Liver (tissue), 3 donors: ENCODE measurements at regions not wholly inside any gene's neighbourhood (a gene's known extent, or its start where the extent isn't known, plus 50 kb on each side); places are given as distances from the start of the nearest gene placed in this dataset.

Experiments used
- HNF4A ChIP-seq, 2 donors: conservative IDR thresholded peaks; 2 replicates each; pipeline ENCODE4 v1.6.1; 2016; ENCODE audit warnings: antibody characterized with exemption in 2 of 2, mild to moderate bottlenecking in 2 of 2
- JUND ChIP-seq, 2 donors: IDR thresholded peaks; 2 replicates each; pipeline ENCODE4 v1.6.1; 2016; ENCODE audit warnings: antibody characterized with exemption in 2 of 2
- NR2F2 ChIP-seq: IDR thresholded peaks from 2 replicates; pipeline ENCODE4 v1.6.1; 2016; ENCODE audit warnings: antibody characterized with exemption
- SP1 ChIP-seq: IDR thresholded peaks from 2 replicates; pipeline ENCODE4 v1.6.1; 2018; ENCODE audit warnings: antibody characterized with exemption, mild to moderate bottlenecking
- YY1 ChIP-seq: IDR thresholded peaks from 2 replicates; pipeline ENCODE4 v1.6.1; 2016; ENCODE audit warnings: antibody characterized with exemption, mild to moderate bottlenecking
- TF ChIP-seq, protein P1 (sequence below): fragments of 150-350 bp; IDR thresholded peaks from 2 replicates; pipeline ENCODE4 v1.5.1; 2017; ENCODE audit warnings: improper control_type of control experiment, low read depth, low read length; ENCODE audit not compliant: missing input control
- TF ChIP-seq, protein P2 (sequence below): IDR thresholded peaks from 2 replicates; pipeline ENCODE4 v1.6.1; 2016; ENCODE audit warnings: antibody characterized with exemption, mild to moderate bottlenecking
- donor health status: healthy.
- donor health status: healthy.

DNA sequence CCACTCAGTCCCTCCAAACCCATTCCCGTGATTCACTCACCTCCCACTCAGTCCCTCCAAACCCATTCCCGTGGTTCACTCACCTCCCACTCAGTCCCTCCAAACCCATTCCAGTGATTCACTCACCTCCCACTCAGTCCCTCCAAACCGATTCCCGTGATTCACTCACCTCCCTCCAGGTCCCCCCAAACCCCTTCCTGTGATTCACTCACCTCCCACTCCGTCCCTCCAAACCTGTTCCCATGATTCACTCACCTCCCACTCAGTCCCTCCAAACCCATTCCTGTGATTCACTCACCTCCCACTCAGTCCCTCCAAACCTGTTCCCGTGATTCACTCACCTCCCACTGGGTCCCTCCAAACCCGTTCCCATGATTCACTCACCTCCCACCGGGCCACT is 639.6 kb downstream of the BRD1 start:
- no peak for TF ChIP-seq JUND (IDR thresholded peaks at IDR 0.05)
- TF ChIP-seq, protein P1, sequence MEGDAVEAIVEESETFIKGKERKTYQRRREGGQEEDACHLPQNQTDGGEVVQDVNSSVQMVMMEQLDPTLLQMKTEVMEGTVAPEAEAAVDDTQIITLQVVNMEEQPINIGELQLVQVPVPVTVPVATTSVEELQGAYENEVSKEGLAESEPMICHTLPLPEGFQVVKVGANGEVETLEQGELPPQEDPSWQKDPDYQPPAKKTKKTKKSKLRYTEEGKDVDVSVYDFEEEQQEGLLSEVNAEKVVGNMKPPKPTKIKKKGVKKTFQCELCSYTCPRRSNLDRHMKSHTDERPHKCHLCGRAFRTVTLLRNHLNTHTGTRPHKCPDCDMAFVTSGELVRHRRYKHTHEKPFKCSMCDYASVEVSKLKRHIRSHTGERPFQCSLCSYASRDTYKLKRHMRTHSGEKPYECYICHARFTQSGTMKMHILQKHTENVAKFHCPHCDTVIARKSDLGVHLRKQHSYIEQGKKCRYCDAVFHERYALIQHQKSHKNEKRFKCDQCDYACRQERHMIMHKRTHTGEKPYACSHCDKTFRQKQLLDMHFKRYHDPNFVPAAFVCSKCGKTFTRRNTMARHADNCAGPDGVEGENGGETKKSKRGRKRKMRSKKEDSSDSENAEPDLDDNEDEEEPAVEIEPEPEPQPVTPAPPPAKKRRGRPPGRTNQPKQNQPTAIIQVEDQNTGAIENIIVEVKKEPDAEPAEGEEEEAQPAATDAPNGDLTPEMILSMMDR = no peak
- no peak for TF ChIP-seq HNF4A (conservative IDR thresholded peaks at IDR 0.05)
- TF ChIP-seq, protein P2, sequence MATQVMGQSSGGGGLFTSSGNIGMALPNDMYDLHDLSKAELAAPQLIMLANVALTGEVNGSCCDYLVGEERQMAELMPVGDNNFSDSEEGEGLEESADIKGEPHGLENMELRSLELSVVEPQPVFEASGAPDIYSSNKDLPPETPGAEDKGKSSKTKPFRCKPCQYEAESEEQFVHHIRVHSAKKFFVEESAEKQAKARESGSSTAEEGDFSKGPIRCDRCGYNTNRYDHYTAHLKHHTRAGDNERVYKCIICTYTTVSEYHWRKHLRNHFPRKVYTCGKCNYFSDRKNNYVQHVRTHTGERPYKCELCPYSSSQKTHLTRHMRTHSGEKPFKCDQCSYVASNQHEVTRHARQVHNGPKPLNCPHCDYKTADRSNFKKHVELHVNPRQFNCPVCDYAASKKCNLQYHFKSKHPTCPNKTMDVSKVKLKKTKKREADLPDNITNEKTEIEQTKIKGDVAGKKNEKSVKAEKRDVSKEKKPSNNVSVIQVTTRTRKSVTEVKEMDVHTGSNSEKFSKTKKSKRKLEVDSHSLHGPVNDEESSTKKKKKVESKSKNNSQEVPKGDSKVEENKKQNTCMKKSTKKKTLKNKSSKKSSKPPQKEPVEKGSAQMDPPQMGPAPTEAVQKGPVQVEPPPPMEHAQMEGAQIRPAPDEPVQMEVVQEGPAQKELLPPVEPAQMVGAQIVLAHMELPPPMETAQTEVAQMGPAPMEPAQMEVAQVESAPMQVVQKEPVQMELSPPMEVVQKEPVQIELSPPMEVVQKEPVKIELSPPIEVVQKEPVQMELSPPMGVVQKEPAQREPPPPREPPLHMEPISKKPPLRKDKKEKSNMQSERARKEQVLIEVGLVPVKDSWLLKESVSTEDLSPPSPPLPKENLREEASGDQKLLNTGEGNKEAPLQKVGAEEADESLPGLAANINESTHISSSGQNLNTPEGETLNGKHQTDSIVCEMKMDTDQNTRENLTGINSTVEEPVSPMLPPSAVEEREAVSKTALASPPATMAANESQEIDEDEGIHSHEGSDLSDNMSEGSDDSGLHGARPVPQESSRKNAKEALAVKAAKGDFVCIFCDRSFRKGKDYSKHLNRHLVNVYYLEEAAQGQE = no peak
- TF ChIP-seq SP1 = no peak
- TF ChIP-seq NR2F2 = no peak
- TF ChIP-seq YY1 = no peak
